Right hindlimb (tissue), 1 donor: ENCODE measurements at regions not wholly inside any gene's neighbourhood (a gene's known extent, or its start where the extent isn't known, plus 50 kb on each side); places are given as distances from the start of the nearest gene placed in this dataset.

Experiments used
- DNase-seq: peaks from one replicate; pipeline ENCODE4 v3.0.0-alpha.2; 2018

DNA sequence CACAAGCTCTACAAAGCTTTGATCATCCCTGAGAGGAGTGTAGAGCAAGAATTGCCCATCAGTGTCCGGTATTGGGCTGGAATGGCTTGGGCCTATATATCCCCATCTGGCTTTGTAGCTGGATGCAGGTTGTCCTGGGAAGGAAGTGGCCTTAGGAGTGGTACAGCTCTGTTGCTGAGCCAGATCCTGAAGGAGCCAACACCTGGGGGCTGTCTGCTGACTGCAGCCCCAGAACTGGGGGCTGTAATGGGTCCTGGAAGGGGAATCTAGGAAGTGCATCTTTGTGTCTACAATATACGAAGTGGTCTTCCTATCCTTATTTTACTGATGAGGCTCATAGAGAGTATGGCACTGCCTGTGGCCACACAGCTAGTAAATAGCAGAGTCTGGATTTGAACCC lies 145.9 kb downstream of the CDC5L start:
- DNase-seq: no peak

DNA sequence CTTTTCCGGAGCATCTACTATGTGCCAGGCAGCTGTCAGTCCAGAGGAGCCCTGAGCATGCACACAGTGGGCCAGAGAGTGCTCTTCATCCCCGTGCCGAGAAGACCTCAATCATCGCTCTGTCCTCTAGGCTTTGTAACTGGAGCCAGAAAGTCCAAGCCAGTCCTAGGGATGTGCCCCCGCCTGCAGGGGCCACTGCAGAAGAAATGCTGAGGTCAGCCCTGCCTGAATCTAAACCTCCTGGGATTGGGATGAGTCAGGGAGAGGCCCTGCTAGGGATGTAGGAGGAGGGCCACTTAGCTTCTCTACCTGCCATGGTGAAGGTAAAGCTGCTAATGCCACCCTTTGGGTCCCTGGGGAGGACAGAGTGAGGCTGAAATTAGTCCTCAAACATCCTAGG lies 146.8 kb downstream of the CDC5L start:
- DNase-seq: no peak

DNA sequence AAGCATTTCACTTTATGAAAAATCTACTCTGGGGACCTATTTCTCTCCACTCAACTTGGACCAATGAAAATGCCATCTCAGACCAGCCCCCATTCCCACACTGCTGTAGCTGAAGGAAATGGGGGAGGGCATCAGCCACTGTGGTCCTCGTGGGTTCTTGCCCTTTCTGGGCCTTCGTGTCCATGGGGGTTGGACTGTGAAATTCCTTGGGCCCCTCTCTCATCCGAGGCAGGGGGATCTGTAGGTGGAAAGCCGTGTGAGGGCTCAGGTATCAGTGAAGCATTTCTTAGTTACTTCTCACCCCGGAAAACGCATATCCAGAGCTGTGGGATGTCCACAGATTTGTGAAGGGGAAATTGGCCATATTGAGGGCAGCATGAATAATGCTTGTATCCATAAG lies 147.9 kb downstream of the CDC5L start:
- DNase-seq: no peak

DNA sequence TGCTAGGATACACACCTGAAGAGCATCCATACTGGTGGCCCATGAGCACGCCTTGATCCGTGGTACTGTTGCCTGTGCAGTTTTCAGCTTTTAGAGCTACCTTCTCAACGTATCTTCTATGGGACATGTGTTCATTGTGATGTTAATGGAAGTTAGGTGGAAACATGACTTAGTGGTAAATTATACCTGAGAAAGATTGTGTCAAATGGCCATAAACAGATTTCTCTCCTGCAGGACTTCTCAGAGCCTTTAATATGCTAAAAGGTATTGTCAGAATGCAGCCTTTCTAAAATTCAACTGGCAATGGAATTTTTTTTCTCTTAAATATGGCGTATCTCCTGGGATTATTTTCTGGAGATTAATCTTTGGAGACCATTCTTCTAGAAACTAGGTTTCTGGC lies 148.5 kb downstream of the CDC5L start:
- no peak for DNase-seq

DNA sequence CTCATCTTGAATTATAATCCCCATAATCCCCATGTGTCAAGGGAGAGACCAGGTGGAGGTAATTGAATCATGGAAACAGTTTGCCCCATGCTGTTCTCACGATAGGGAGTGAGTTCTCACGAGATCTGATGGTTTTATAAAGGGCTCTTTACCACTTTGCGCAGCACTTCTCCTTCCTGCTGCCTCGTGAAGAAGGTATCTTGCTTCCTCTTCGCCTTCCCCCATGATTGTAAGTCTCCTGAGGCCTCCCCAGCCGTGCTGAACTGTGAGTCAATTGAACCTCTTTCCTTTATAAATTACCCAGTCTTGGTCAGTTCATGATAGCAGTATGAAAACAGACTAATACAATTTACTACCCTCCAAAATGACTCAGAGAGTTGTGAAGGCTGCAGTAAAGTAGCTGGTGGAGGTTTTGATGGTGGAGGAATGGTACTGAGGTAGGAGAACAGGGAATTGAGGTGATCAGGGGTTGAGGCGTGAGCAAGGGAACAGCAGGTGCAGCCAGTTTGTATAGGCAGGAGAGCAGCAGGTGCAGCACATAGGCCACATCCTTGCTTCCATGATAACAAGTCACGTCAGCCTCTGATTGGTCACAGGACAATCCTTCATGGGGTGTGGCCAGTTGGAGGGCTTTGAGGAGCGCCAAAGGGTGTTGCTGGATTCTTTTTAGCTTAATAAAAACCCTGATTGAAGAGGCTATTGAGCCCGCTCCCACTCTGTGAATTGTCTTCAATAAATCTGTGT lies 150.0 kb downstream of the CDC5L start:
- no peak for DNase-seq

DNA sequence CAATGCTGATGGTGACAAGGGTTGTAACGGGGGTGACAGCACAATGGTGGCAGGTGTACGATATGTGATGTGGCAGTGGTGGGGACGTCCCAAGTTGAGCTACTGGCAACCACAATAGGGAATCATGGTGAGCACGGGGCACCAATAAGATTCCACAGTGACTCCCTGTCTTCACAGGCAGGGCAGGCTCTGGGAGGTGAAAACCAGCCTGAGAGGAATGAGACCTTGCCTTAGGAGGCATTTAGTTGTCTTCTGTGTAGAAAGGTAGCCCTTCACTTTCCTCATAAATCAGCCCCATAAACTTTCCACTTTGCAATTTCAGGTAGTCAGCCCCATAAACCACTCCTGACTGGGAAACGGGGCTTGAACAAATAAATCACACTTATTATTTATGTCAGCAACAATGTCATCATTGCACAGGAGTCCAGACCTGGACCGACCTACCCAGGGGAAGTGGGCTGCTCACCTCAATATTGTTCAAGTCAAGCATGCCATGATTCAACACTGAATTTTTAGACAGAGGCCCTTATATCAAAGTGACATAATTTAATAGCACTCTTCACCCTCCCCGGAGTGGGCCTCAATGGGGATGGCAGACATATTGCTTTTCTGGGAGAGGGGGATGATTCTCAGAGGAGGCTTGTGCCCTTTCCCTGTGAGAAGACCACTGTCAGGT lies 150.8 kb downstream of the CDC5L start:
- no peak for DNase-seq

DNA sequence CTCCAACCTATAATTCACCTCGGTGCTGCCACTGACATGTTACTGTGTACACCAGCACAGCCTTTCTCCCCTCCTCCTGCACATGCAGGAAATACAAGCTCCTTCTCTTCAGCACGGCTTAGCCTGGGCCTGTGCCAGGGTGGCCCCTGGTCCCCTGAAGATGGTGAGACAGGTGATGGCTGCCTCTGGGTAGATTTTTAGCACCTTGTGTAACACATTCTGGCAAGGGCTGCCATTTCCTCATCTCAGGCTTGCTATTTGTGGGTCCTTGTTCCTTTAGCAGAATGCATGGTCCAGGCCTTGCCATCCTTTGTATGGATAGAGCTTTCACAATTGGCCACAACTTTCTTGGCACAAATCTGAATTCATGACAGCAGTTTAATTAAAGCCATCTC lies 151.3 kb downstream of the CDC5L start:
- DNase-seq: no peak

DNA sequence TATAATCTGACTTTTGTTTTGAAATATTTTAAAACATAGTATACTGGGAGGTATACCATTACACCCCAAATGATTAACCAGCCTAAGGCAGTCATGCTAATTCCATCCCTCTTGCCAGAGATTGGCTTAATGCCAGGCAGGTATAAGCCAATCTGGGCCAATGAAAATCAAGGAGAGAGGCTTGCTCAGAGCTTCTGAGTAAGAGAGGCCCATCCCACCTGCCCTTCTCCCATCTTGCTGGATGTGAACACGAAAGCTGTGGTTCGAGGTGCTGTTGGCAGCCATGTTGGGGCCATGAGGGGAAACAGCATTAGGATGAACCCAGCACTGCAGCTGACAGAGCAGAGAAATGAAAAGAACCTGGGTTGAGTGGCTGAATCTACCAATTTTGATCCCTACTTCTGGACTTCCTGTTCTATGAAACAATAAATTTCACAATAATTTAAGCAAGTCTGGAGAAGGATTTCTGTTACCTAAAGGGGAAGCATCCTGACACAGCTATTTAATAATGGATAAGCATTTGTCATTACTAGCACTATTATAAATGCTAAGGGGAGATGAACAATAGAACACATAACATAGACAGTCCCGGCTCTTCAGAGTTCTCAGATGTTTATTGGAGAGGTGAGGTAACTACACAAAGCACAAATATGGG lies 152.3 kb downstream of the CDC5L start:
- DNase-seq: no peak

DNA sequence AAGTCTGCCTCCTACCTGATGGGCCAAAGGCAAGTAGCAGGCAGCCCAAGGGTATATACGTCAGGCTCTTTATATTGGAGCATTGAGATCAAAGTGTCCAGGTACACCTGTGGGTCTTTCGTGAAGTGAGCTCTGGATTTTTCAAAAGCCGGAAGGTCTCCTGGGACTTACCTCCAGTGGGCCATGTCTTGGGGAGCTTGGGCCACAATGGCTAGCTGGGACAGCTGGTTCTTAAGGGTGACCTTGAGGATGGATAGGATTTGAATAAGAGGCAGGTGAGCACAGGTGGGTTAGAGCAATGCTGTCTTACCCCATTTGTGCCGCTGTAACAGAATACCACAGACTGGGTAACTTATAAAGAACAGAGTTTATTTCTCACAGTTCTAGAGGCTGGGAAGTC lies 153.4 kb downstream of the CDC5L start:
- no peak for DNase-seq

DNA sequence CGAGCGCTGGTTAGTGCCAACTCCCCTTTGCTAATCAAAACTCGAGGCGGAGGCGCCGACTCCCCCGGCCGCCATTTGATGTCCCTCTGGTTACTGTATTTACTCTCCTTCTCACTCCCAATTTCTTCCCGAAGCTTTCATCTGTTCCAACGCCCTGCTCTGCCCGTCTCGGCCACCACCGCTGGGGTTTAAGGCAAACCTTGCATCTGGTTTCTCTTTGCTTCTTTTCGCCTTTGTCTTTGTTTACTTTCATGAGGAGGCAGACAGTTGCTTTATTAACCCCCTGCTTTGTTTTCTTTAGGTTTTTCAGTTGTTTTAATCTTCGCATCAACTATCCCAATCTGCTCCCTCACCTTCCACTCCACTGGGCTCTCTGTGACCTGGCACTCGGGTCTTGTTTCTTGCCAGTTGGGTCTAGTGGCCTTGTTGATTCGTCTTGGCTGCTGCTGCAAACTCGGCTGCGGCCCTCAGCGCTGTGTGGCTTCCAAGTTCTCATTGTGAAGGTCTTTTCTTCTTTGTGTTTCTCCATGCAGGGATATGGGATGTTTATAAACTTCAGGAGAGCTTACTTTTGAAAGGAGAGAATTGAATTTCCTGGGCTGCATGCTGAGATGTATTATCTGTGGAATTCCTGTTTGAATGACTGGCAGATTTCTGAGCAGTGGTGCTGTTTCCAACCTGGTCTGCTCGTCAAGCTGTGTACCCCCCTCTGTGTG lies 155.1 kb downstream of the CDC5L start:
- DNase-seq: no peak

DNA sequence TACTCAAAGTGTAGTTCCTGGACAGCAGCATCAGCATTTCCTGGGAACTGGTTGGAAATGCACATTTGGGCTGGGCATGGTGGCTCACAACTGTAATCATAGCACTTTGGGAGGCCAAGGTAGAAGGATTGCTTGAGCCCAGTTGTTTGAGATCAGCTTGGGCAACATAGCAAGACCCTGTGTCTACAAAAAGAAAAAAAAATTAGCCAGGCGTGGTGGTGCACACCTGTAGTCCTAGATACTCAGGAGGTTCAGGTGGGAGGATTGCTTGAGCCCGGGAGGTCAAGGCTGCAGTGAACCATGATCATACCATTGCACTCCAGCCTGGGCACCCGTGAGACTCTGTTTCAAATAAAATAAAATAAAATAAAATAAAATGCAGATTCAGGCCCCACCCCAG lies 156.2 kb downstream of the CDC5L start:
- no peak for DNase-seq

DNA sequence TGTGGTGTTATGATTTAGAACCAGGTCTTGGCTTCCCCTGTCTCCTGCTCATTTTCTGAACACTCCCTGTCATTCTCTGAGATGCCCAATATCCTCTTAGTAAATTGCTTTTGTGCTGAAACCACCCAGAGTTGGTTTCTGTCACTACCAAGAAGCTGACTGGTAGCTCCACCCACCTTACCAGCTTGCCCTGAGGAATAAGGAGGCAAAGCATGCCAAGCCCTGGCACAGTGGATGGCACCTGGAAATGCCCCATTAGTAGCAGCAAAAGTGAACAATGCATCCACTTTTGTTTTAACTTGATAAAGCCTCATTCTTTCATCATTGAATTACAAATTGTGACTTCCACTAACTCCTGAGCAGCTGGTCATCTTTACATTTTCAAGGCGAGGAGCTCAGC lies 157.7 kb downstream of the CDC5L start:
- no peak for DNase-seq

DNA sequence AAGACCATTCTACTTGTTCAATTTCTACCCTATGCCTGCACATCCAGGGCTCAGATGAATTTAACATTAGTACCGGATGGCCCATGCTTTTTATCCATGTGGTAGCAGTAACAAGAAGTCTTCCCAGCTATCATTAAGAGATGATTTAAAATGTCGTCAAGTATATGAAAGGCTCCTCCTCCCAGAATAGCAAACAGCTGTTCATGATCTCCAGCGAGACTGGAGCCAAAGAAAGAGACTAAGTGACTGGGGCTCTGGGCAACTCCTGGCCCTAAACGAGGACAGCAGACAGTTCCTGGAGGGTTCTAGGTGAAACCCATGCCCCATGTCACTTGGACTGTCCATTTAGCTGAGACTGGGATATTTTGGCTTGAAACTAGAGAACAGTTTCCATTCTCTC lies 160.8 kb downstream of the CDC5L start:
- no peak for DNase-seq

DNA sequence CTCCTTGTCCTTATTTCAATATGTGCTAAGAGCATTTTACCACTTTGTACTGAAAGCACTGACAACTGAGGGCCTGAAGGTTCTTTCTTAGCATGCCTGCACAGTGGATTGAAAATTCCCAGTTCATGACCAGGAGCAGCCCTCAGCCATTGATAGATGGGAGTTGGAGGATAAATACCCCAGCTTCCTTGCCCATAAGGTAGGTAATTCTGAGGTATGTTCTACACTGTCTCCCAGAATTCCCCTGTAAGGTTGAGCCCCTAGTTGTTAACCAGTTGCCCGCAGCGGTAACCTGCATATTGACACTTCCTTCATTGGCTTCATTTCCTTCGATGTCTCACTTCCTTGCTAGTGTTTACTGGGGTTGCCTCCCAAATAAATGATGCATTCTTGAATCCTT lies 162.0 kb downstream of the CDC5L start:
- DNase-seq: no peak

DNA sequence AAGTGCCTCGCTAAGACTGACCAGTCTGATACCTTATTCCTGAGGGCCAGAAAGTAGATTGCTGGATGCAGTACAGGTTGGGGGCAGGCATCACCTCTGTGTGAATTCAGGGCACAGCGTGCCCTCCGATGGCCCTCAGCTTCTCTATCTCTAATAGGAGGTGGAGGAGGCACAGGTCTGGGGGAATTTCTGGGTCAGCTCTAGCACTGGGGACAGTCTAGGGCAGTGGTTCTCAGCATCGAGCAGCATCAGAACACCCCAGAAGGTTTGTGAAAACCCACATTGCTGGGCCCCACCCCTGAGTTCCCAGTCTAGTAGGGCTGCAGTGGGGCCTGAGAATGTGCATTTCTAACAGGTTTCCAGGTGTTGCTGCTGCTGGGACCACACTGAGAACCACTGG lies 166.7 kb downstream of the CDC5L start:
- no peak for DNase-seq

DNA sequence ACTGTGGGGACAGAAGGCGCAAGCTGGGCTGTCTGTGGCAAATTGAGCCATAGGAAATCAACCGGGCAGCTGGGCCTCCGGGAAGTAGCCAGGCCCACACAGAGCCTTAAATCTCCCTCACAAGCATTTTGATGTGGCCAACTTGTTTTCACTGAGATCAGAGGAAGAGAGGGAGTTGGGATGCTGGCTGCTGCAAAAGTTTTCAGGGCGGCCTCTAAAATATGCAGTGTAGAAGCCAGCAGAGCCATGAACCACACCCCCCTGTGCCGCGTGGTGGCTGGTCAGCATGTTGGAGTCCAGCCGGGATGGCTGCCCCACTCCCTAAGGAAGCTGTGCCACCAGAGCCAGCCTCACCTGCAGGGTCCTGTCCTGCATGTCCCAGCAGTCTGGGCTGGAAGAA lies 167.4 kb downstream of the CDC5L start:
- DNase-seq: peak; percentile 37

DNA sequence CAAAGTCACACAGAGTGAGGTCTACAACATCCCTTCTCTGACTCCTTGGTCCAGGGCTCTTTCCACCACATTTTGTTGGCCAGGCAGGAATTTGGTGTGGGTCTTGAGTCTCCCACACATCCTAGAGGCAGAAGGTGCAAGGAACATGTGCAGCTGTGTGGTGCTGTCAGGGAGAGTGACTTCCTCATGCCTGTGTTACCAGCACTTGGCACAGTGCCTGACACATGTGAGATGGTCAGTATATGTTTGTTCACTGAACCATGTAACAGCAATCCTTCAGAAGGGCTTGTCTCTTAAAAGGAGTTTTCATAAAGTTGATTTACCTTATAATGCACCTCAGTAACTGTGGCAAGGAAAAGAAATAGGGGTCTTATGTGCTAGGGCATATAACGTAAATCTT lies 168.5 kb downstream of the CDC5L start:
- DNase-seq: no peak

DNA sequence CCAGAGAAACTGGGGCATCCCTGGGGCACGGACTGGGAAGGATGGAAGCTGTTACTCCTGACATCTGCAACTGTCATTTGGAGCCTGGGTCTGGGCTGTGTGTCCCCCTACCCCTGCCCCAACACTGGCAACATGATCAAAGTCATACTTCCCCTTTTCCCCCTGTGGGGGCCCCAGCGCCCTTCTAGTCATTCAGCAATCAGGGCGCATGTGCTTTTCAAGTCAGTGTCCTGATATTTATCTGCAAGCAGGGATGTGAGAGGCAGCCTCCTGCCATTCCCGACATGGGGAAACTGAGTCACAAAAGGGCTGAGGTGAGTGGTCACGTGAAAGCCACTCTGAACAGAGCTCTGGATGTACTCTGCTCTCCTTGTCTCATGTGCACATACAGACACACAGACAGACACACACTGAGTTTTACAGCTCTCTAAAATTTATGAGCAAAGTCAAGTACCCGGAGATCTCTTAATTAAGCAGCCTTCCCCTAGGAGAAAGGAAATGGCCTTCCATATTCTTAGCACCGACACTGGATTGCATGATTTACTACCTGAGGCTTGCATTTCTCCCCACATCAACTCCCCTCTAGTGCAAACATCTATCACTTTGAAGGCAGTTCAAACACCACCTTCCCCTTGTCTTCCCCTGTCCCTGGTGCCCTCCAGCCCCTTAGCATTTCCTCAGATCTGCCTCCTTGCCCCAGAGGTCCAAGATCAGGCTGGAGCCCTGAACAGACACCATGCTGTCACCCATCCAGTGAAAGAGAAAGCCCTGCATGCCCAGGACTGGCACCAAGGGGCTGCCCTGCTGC lies 170.7 kb downstream of the CDC5L start:
- DNase-seq: no peak

DNA sequence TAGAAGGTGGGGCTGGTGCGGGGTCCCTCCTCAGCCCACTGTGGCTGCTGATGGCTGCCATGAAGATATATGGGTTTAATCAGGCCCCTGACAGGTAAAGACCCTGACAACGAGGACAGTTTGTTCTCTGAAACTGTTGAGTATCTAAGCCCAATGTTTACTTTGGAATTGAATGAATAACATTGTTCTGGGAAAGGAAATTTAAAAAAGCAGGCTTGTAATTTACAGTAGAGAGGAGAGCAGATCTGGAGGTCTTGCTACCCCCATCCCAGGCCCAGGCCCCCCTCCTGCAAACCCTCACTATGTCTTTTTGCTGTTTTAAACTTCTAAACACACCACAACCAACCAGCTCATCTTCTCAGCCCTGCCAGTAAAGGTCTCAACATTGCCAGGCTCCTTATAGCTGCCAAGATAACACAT lies 171.3 kb downstream of the CDC5L start:
- DNase-seq: peak; percentile 51

DNA sequence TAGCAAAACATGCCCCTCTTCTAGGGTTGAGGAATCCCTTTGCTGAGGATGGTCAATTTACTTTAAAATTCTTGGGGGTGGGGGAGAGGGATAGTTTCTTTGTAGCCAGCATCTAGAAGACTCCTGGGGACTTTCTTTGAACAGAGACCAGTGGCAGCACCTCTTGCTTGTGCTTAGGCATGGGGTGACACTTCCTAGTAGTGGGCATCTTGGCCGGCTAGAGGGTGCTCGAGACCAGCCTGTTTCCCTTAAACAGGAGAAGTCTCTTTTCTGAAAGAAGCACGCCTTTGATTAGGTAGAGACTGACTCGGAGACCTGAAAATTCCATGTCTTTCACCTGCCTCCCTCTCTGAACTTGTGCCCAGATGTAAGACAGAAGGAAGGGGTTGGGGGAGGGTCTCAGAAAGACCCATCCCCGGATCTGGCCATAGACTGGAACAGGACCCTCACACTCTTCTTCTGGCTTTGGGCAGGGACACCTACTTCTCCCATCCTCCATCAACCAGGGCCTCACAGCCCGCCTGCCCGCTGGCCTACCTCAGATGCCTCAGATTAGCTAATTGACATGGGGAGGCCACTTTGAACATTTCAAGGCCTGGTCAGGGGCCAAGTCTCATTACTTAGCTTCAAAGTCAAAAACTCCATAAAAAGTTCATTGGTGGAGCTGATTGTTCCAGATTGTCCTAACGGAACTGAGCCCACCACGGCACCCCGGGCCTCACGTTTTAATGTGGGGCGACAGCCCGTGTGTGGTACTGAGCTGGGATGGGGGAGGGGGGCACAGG lies 172.2 kb downstream of the CDC5L start:
- no peak for DNase-seq

DNA sequence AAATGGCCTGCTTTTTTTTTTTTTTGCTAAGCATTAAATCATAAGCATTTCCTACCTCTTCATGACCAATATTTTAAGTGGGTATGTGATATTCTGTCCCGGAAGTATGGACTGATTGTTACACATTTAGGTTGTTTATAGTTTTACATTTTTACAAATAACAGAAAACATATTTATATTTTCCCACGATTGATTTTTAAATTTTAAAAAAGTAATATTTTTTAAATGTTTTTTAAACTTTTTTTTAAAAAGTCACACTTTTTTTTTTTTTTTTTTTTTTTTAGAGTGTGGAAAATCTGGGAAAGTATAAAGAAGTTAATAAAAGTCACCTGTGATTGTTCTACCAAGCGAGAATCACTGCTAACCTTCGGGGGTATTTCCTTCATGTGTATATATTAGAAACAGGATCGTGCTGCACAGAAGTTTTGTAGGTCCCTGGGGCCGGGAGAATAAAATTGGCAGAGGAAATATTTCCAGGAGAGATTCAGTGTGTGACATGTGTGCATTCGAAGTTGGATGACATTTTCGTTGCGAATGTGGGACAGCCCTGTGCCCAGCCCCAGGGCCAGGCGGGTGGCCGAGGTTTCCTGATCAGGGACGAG lies 173.1 kb downstream of the CDC5L start:
- peak; percentile 34 for DNase-seq
